Gastrocnemius medialis (tissue), 4 donors: ENCODE measurements at regions not wholly inside any gene's neighbourhood (a gene's known extent, or its start where the extent isn't known, plus 50 kb on each side); places are given as distances from the start of the nearest gene placed in this dataset.

ENCODE experiments used
- POLR2A ChIP-seq, 2 donors: fragments of 450-650 bp; IDR thresholded peaks; one replicate each; pipeline ENCODE4 v1.6.1; 2017; ENCODE audit warnings: antibody characterized with exemption in 2 of 2, mild to moderate bottlenecking in 2 of 2, moderate library complexity in 2 of 2
- TF ChIP-seq, protein P1 (sequence below), 5 experiments: fragments of 450-650 bp in 3 of 5; fragments of 200-600 bp in 2 of 5; sonication (generic) in 2 of 5; IDR thresholded peaks in 4 of 5; conservative IDR thresholded peaks in 1 of 5; 1 replicate in 4 of 5; 2 replicates in 1 of 5; pipeline ENCODE4 v1.5.1; 2016 to 2019; ENCODE audit warnings: antibody characterized with exemption in 5 of 5, mild to moderate bottlenecking in 3 of 5, moderate library complexity in 3 of 5

DNA sequence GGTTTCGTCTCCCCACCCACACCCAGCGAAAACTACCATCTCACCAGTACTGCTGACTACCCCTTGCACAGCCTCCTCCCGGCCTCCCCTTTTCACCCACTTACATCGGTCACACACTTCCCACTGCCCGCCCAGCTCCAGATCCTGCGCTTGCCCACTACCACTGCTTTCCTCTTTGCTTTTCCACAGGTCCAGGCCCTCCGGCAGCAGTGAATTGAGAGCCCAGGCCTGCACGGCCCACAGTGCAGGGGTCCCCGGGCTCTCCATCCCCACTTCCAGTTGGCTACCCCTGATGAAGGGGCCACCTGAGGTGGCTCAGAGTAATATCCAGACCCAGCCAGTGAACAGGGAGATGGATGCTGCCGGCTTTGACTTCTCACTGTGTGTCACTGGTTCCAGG is 120.2 kb upstream of the FSTL4 start:
- TF ChIP-seq POLR2A (IDR thresholded peaks at IDR 0.05), result no peak
- TF ChIP-seq, protein P1, sequence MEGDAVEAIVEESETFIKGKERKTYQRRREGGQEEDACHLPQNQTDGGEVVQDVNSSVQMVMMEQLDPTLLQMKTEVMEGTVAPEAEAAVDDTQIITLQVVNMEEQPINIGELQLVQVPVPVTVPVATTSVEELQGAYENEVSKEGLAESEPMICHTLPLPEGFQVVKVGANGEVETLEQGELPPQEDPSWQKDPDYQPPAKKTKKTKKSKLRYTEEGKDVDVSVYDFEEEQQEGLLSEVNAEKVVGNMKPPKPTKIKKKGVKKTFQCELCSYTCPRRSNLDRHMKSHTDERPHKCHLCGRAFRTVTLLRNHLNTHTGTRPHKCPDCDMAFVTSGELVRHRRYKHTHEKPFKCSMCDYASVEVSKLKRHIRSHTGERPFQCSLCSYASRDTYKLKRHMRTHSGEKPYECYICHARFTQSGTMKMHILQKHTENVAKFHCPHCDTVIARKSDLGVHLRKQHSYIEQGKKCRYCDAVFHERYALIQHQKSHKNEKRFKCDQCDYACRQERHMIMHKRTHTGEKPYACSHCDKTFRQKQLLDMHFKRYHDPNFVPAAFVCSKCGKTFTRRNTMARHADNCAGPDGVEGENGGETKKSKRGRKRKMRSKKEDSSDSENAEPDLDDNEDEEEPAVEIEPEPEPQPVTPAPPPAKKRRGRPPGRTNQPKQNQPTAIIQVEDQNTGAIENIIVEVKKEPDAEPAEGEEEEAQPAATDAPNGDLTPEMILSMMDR (IDR thresholded peaks at IDR 0.05 in 4 of 5, conservative IDR thresholded peaks at IDR 0.05 in 1 of 5), result no peak
